ENCODE measurements at regions not wholly inside any gene's neighbourhood (a gene's known extent, or its start where the extent isn't known, plus 50 kb on each side); places are given as distances from the start of the nearest gene placed in this dataset.

DNA sequence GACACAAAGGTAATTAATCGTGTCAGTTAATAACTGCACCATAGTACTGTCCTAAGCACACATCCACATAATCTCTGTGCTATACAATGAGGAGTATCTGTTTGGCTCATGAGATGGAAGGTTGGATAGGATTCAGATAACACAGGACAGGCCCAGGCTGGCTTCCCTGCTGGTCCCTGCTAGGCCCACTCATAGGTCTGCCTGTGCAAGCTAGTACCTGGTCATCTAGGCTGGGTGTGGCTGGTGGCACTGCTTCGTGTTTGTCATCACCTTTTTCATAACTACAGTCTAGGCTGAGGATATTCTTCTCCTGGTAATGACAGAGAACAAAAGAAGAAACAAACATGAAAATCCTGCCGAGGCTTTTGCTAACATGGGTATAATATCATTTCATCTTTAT, 392.8 kb downstream of the TRIB2 start:
- Histone ChIP-seq H3K9me3 (ENCODE audit: control extremely low read depth in 1 of 3, control insufficient read depth in 2 of 3, insufficient read depth in 1 of 3, low read length in 2 of 3) (no peaks in the 10 kb centered on the region), H2AFZ (ENCODE audit: insufficient read depth, low read depth, low read length, poor library complexity, severe bottlenecking) (no peak overlapping the region), H3K36me3 (replicated peaks in 1 of 2; ENCODE audit: control extremely low read depth in 1 of 2, control insufficient read depth in 1 of 2, extremely low read depth in 1 of 2, insufficient read depth in 2 of 2, low read length in 1 of 2) (no peaks in the 10 kb centered on the region), H3K4me1 (ENCODE audit: control insufficient read depth in 2 of 2, insufficient read depth in 2 of 2, low read length in 2 of 2) (no peaks in the 10 kb centered on the region), H3K4me3 (ENCODE audit: control extremely low read depth in 1 of 5, extremely low read depth in 1 of 5, insufficient read depth in 1 of 5, low read depth in 2 of 5, low read length in 4 of 5) (no peak overlapping the region), H3K9ac (ENCODE audit: low read length) (no peak overlapping the region), H3K27ac (ENCODE audit: low read length in 2 of 2) (no peak overlapping the region), H3K27me3 (replicated peaks in 1 of 4; ENCODE audit: control extremely low read depth in 1 of 4, control insufficient read depth in 3 of 4, insufficient read depth in 4 of 4, low read length in 3 of 4) (no peaks in the 10 kb centered on the region), H3K4me2 (replicated peaks; ENCODE audit: low read depth, low read length, poor library complexity, severe bottlenecking) (no peak overlapping the region), H3K79me2 (ENCODE audit: control insufficient read depth, insufficient read depth, low read length) (no peaks in the 10 kb centered on the region), H4K20me1 (ENCODE audit: control insufficient read depth, insufficient read depth, low read length, poor library complexity, severe bottlenecking) (no peaks in the 10 kb centered on the region)
- intact Hi-C loops (cut with micrococcal nuclease): no loop called here
- Mint-ChIP-seq H3K9me3 (ENCODE audit: insufficient read depth) (no peaks in the 10 kb centered on the region), H3K27me3 (peaks cover 12% of the 10 kb centered on the region), H3K27ac (no peak overlapping the region), H3K4me3 (no peak overlapping the region), H3K4me1 (no peaks in the 10 kb centered on the region)
- TF ChIP-seq EZH2 (IDR thresholded peaks at IDR 0.05; ENCODE audit: borderline replicate concordance, insufficient read depth, low read depth, low read length, poor library complexity, severe bottlenecking): no peak
- TF ChIP-seq, protein P1, sequence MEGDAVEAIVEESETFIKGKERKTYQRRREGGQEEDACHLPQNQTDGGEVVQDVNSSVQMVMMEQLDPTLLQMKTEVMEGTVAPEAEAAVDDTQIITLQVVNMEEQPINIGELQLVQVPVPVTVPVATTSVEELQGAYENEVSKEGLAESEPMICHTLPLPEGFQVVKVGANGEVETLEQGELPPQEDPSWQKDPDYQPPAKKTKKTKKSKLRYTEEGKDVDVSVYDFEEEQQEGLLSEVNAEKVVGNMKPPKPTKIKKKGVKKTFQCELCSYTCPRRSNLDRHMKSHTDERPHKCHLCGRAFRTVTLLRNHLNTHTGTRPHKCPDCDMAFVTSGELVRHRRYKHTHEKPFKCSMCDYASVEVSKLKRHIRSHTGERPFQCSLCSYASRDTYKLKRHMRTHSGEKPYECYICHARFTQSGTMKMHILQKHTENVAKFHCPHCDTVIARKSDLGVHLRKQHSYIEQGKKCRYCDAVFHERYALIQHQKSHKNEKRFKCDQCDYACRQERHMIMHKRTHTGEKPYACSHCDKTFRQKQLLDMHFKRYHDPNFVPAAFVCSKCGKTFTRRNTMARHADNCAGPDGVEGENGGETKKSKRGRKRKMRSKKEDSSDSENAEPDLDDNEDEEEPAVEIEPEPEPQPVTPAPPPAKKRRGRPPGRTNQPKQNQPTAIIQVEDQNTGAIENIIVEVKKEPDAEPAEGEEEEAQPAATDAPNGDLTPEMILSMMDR (IDR thresholded peaks at IDR 0.05): no peak
- ATAC-seq (ENCODE audit: low read depth) (no peak), DNase-seq (no peak)
- WGBS (ENCODE audit: insufficient coverage): no CpG with 5 or more reads among the region's 3 CpGs
- POLR2A ChIA-PET: no interaction called here
- CTCF ChIA-PET: no interaction called here

- POLR2A ChIA-PET: no interaction called here
- 86% methylated on average over 1 of the region's 3 CpGs for WGBS (ENCODE audit: insufficient coverage)
- no peak for TF ChIP-seq EZH2 (IDR thresholded peaks at IDR 0.05; ENCODE audit: borderline replicate concordance, insufficient read depth, low read depth, low read length, poor library complexity, severe bottlenecking)
- TF ChIP-seq, protein P1 (IDR thresholded peaks at IDR 0.05): no peak
These were observed 394.1 kb downstream of the TRIB2 start for GRCh38 chr2:13110825-13111224.

More at GRCh38 chr2:13110825-13111224, 394.1 kb downstream of the TRIB2 start:
- intact Hi-C loops (cut with micrococcal nuclease): no loop called here
- Histone ChIP-seq H3K27ac (ENCODE audit: low read length in 2 of 2) (no peak overlapping the region), H3K4me2 (replicated peaks; ENCODE audit: low read depth, low read length, poor library complexity, severe bottlenecking) (no peak overlapping the region), H2AFZ (ENCODE audit: insufficient read depth, low read depth, low read length, poor library complexity, severe bottlenecking) (no peak overlapping the region), H3K4me3 (ENCODE audit: control extremely low read depth in 1 of 5, extremely low read depth in 1 of 5, insufficient read depth in 1 of 5, low read depth in 2 of 5, low read length in 4 of 5) (no peak overlapping the region), H3K36me3 (replicated peaks in 1 of 2; ENCODE audit: control extremely low read depth in 1 of 2, control insufficient read depth in 1 of 2, extremely low read depth in 1 of 2, insufficient read depth in 2 of 2, low read length in 1 of 2) (no peaks in the 10 kb centered on the region), H3K79me2 (ENCODE audit: control insufficient read depth, insufficient read depth, low read length) (no peaks in the 10 kb centered on the region), H4K20me1 (ENCODE audit: control insufficient read depth, insufficient read depth, low read length, poor library complexity, severe bottlenecking) (no peaks in the 10 kb centered on the region), H3K4me1 (ENCODE audit: control insufficient read depth in 2 of 2, insufficient read depth in 2 of 2, low read length in 2 of 2) (no peaks in the 10 kb centered on the region), H3K9me3 (ENCODE audit: control extremely low read depth in 1 of 3, control insufficient read depth in 2 of 3, insufficient read depth in 1 of 3, low read length in 2 of 3) (no peaks in the 10 kb centered on the region), H3K27me3 (replicated peaks in 1 of 4; ENCODE audit: control extremely low read depth in 1 of 4, control insufficient read depth in 3 of 4, insufficient read depth in 4 of 4, low read length in 3 of 4) (no peaks in the 10 kb centered on the region), H3K9ac (ENCODE audit: low read length) (no peak overlapping the region)
- no peaks in the 10 kb centered on the region for H3K9me3 Mint-ChIP-seq (ENCODE audit: insufficient read depth)
- H3K4me3 Mint-ChIP-seq: no peak overlapping the region
- H3K27ac Mint-ChIP-seq: no peak overlapping the region
- H3K27me3 Mint-ChIP-seq: peaks cover 17% of the 10 kb centered on the region
- ATAC-seq (ENCODE audit: low read depth): no peak
- no peak for DNase-seq
- no peaks in the 10 kb centered on the region for H3K4me1 Mint-ChIP-seq
- CTCF ChIA-PET: no interaction called here

Measured in B cell (primary cell).